Naive thymus-derived CD8-positive, alpha-beta T cell (primary cell): ENCODE measurements at regions not wholly inside any gene's neighbourhood (a gene's known extent, or its start where the extent isn't known, plus 50 kb on each side); places are given as distances from the start of the nearest gene placed in this dataset.

Source experiments
- ATAC-seq, 2 donors: fragments of 150-1000 bp; cut with Tn5 transposase in 1 of 2; sonication (Bioruptor Pico), chemical (Tn5 transposase) in 1 of 2; 1 replicate in 1 of 2; 2 replicates in 1 of 2; pipeline ENCODE4 v1.10.0; 2021; ENCODE audit warnings: mild to moderate bottlenecking in 2 of 2, moderate library complexity in 2 of 2
- POLR2A ChIA-PET: fragments of 350-600 bp; sonication (Branson Sonifier 250); formaldehyde crosslinking; loops from one replicate; lab custom pipeline; 2021; ENCODE audit warnings: antibody characterized with exemption; lab: Charles Lee
- DNase-seq, 10 donors: peaks; one replicate each; pipeline versions ENCODE4 v3.0.0 to v3.0.0-alpha.2; 2020 to 2022
- H3K27ac Mint-ChIP-seq, 10 donors: one replicate each; pipeline ENCODE4 v1.8.0; 2020 to 2022; ENCODE audit warnings: mild to moderate bottlenecking in 10 of 10, mixed read lengths in 10 of 10, moderate library complexity in 4 of 10, inconsistent platforms in 1 of 10
- H3K27me3 Mint-ChIP-seq, 5 donors: one replicate each; pipeline ENCODE4 v1.8.0; 2021 to 2022; ENCODE audit warnings: mixed read lengths in 5 of 5
- H3K36me3 Mint-ChIP-seq, 3 donors: one replicate each; pipeline ENCODE4 v1.8.0; 2020 to 2022; ENCODE audit warnings: mixed read lengths in 3 of 3, mild to moderate bottlenecking in 2 of 3, inconsistent platforms in 1 of 3
- H3K4me1 Mint-ChIP-seq, 4 donors: one replicate each; pipeline ENCODE4 v1.8.0; 2021 to 2022; ENCODE audit warnings: mixed read lengths in 4 of 4
- H3K4me3 Mint-ChIP-seq, 10 donors: one replicate each; pipeline ENCODE4 v1.8.0; 2020 to 2022; ENCODE audit warnings: mild to moderate bottlenecking in 10 of 10, mixed read lengths in 10 of 10, moderate library complexity in 6 of 10, inconsistent platforms in 1 of 10
- H3K9me3 Mint-ChIP-seq, 9 donors: one replicate each; pipeline ENCODE4 v1.8.0; 2020 to 2022; ENCODE audit warnings: mixed read lengths in 9 of 9, mild to moderate bottlenecking in 3 of 9, inconsistent platforms in 1 of 9, moderate library complexity in 1 of 9

GRCh38 chr5:135705941-135706466 is 127.2 kb upstream of the CXCL14 start:
- Mint-ChIP-seq H3K9me3 (no peaks in the 10 kb centered on the region), H3K4me1 (no peaks in the 10 kb centered on the region), H3K27me3 (peaks cover 0 to 15% (median 0%) of the 10 kb centered on the region in 5 donors), H3K36me3 (no peaks in the 10 kb centered on the region), H3K4me3 (no peak overlapping the region), H3K27ac (no peak overlapping the region)
- ATAC-seq (no peak), DNase-seq (no peak)
- POLR2A ChIA-PET = no interaction called here

- Mint-ChIP-seq H3K27ac (no peak overlapping the region), H3K4me3 (no peak overlapping the region), H3K9me3 (no peaks in the 10 kb centered on the region), H3K36me3 (no peaks in the 10 kb centered on the region), H3K4me1 (no peaks in the 10 kb centered on the region), H3K27me3 (peaks cover 0 to 15% (median 0%) of the 10 kb centered on the region in 5 donors)
- no peak for DNase-seq
- POLR2A ChIA-PET = no interaction called here
- ATAC-seq = no peak
Observed at GRCh38 chr5:135705141-135705631, 126.4 kb upstream of the CXCL14 start.

GRCh38 chr5:135704616-135705015 is 125.8 kb upstream of the CXCL14 start:
- H3K4me1 Mint-ChIP-seq = no peaks in the 10 kb centered on the region
- ATAC-seq (no peak), DNase-seq (no peak)
- no peaks in the 10 kb centered on the region for H3K9me3 Mint-ChIP-seq
- H3K27ac Mint-ChIP-seq = no peak overlapping the region
- no peak overlapping the region for H3K4me3 Mint-ChIP-seq
- POLR2A ChIA-PET = no interaction called here
- H3K36me3 Mint-ChIP-seq = no peaks in the 10 kb centered on the region
- peaks cover 0 to 15% (median 0%) of the 10 kb centered on the region in 5 donors for H3K27me3 Mint-ChIP-seq

- POLR2A ChIA-PET = no interaction called here
- Mint-ChIP-seq H3K27ac (no peak overlapping the region), H3K36me3 (no peaks in the 10 kb centered on the region), H3K4me3 (no peak overlapping the region), H3K27me3 (peaks cover 0 to 15% (median 0%) of the 10 kb centered on the region in 5 donors), H3K9me3 (no peaks in the 10 kb centered on the region), H3K4me1 (no peaks in the 10 kb centered on the region)
- no peak for ATAC-seq
- no peak for DNase-seq
Observed at GRCh38 chr5:135703016-135703550, 124.3 kb upstream of the CXCL14 start.

- Mint-ChIP-seq H3K4me1 (no peaks in the 10 kb centered on the region), H3K36me3 (no peaks in the 10 kb centered on the region)
Observed at GRCh38 chr5:135702191-135702590, 123.4 kb upstream of the CXCL14 start.

GRCh38 chr5:135700731-135701130 is 121.9 kb upstream of the CXCL14 start:
- peaks cover 0 to 7% (median 0%) of the 10 kb centered on the region in 5 donors for H3K27me3 Mint-ChIP-seq
- H3K36me3 Mint-ChIP-seq = no peaks in the 10 kb centered on the region
- H3K4me1 Mint-ChIP-seq = no peaks in the 10 kb centered on the region
- H3K4me3 Mint-ChIP-seq = no peak overlapping the region
- H3K27ac Mint-ChIP-seq = no peak overlapping the region
- no peaks in the 10 kb centered on the region for H3K9me3 Mint-ChIP-seq
- peak in 1 of 2 donors; percentile 15 for ATAC-seq
- no peak for DNase-seq
- POLR2A ChIA-PET = no interaction called here

More at GRCh38 chr5:135702191-135702590, 123.4 kb upstream of the CXCL14 start:
- no peak for DNase-seq
- POLR2A ChIA-PET = no interaction called here
- Mint-ChIP-seq H3K4me3 (no peak overlapping the region), H3K27ac (no peak overlapping the region), H3K9me3 (no peaks in the 10 kb centered on the region), H3K27me3 (peaks cover 0 to 11% (median 0%) of the 10 kb centered on the region in 5 donors)
- ATAC-seq = no peak

GRCh38 chr5:135697959-135698345 is 119.2 kb upstream of the CXCL14 start:
- no peaks in the 10 kb centered on the region for H3K36me3 Mint-ChIP-seq

GRCh38 chr5:135697251-135697958 is 118.6 kb upstream of the CXCL14 start:
- Mint-ChIP-seq H3K9me3 (no peaks in the 10 kb centered on the region), H3K4me1 (no peaks in the 10 kb centered on the region), H3K4me3 (no peak overlapping the region), H3K36me3 (no peaks in the 10 kb centered on the region), H3K27me3 (peaks cover 0 to 6% (median 0%) of the 10 kb centered on the region in 5 donors), H3K27ac (no peak overlapping the region)
- POLR2A ChIA-PET = no interaction called here
- no peak for DNase-seq
- no peak for ATAC-seq

More at GRCh38 chr5:135697959-135698345, 119.2 kb upstream of the CXCL14 start:
- H3K27me3 Mint-ChIP-seq = peaks cover 0 to 6% (median 0%) of the 10 kb centered on the region in 5 donors
- H3K27ac Mint-ChIP-seq = no peak overlapping the region
- POLR2A ChIA-PET = no interaction called here
- no peak for ATAC-seq
- no peak overlapping the region for H3K4me3 Mint-ChIP-seq
- no peak for DNase-seq
- no peaks in the 10 kb centered on the region for H3K9me3 Mint-ChIP-seq
- no peaks in the 10 kb centered on the region for H3K4me1 Mint-ChIP-seq

- H3K4me1 Mint-ChIP-seq = no peaks in the 10 kb centered on the region
- no peak for DNase-seq
- H3K27ac Mint-ChIP-seq = no peak overlapping the region
- H3K27me3 Mint-ChIP-seq = peaks cover 0 to 7% (median 4%) of the 10 kb centered on the region in 5 donors
- H3K4me3 Mint-ChIP-seq = no peak overlapping the region
- POLR2A ChIA-PET = no interaction called here
- H3K9me3 Mint-ChIP-seq = no peaks in the 10 kb centered on the region
- H3K36me3 Mint-ChIP-seq = no peaks in the 10 kb centered on the region
- ATAC-seq = no peak
Observed at GRCh38 chr5:135696317-135696716, 117.5 kb upstream of the CXCL14 start.

- H3K4me1 Mint-ChIP-seq = no peaks in the 10 kb centered on the region
- ATAC-seq (no peak), DNase-seq (no peak)
- H3K9me3 Mint-ChIP-seq = no peaks in the 10 kb centered on the region
- POLR2A ChIA-PET = no interaction called here
- no peaks in the 10 kb centered on the region for H3K36me3 Mint-ChIP-seq
- H3K27me3 Mint-ChIP-seq = peaks cover 3 to 12% (median 6%) of the 10 kb centered on the region in 5 donors
- no peak overlapping the region for H3K27ac Mint-ChIP-seq
- H3K4me3 Mint-ChIP-seq = no peak overlapping the region
Observed at GRCh38 chr5:135695656-135696313, 117.0 kb upstream of the CXCL14 start.

GRCh38 chr5:135694906-135695305 is 116.1 kb upstream of the CXCL14 start:
- POLR2A ChIA-PET = no interaction called here
- Mint-ChIP-seq H3K36me3 (no peaks in the 10 kb centered on the region), H3K27me3 (peaks cover 6 to 21% (median 9%) of the 10 kb centered on the region in 5 donors), H3K4me3 (no peak overlapping the region), H3K27ac (peak overlapping the region in 1 of 10 donors; percentile 29), H3K4me1 (no peaks in the 10 kb centered on the region), H3K9me3 (no peaks in the 10 kb centered on the region)
- no peak for ATAC-seq
- no peak for DNase-seq

GRCh38 chr5:135694012-135694411 is 115.2 kb upstream of the CXCL14 start:
- no peak for DNase-seq
- H3K4me1 Mint-ChIP-seq = no peaks in the 10 kb centered on the region
- H3K27me3 Mint-ChIP-seq = peaks cover 7 to 30% (median 13%) of the 10 kb centered on the region in 5 donors
- no peak overlapping the region for H3K27ac Mint-ChIP-seq
- no peaks in the 10 kb centered on the region for H3K36me3 Mint-ChIP-seq
- POLR2A ChIA-PET = no interaction called here
- ATAC-seq = no peak
- H3K4me3 Mint-ChIP-seq = no peak overlapping the region
- no peaks in the 10 kb centered on the region for H3K9me3 Mint-ChIP-seq

- ATAC-seq (no peak), DNase-seq (no peak)
- Mint-ChIP-seq H3K36me3 (no peaks in the 10 kb centered on the region), H3K4me1 (no peaks in the 10 kb centered on the region), H3K4me3 (no peak overlapping the region), H3K27ac (no peak overlapping the region), H3K9me3 (no peaks in the 10 kb centered on the region), H3K27me3 (peaks cover 9 to 35% (median 15%) of the 10 kb centered on the region in 5 donors)
- POLR2A ChIA-PET = no interaction called here
Observed at GRCh38 chr5:135693371-135693955, 114.7 kb upstream of the CXCL14 start.
